ENCODE measurements at regions not wholly inside any gene's neighbourhood (a gene's known extent, or its start where the extent isn't known, plus 50 kb on each side); places are given as distances from the start of the nearest gene placed in this dataset.

DNA sequence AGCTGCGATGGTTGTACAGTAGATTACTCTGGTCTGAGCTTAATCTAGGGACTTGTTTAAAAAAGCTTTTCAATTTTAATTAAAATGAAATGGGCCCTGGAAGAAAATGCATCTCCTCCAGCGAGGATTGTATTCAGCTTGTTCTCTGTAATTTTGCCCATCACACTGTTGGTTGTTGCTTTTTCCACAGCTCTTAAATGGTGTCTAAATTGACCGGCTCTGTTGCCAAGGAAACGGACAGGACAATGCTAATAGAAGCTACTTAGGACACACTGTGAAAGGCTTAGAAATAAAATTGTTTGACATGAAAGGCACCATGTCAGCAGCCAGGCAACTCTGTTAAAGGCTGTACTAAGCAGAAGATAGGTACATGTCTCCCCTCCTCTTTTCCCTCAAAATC, 116.7 kb upstream of the NRSN1 start:
- Histone ChIP-seq H2AFZ (replicated peaks) (no peak overlapping the region), H3K4me2 (peak overlapping the region; percentile 59), H3K79me2 (ENCODE audit: low read depth) (no peaks in the 10 kb centered on the region), H3K4me3 (peak overlapping the region; percentile 10), H3K4me1 (peaks cover 31% of the 10 kb centered on the region), H3K9ac (no peak overlapping the region), H3K9me3 (ENCODE audit: low read depth) (no peaks in the 10 kb centered on the region), H3K27ac (peak overlapping the region; percentile 7), H3F3A (ENCODE audit: low read depth) (no peaks in the 10 kb centered on the region), H4K20me1 (ENCODE audit: low read depth) (no peaks in the 10 kb centered on the region), H3K36me3 (no peaks in the 10 kb centered on the region), H3K27me3 (no peaks in the 10 kb centered on the region)
- peaks cover 13% of the 10 kb centered on the region for H3K27me3 Mint-ChIP-seq (ENCODE audit: insufficient read depth, low read depth)
- H3K4me1 Mint-ChIP-seq, result peaks cover 35% of the 10 kb centered on the region
- H3K36me3 Mint-ChIP-seq, result no peaks in the 10 kb centered on the region
- peaks cover 13% of the 10 kb centered on the region for H3K9me3 Mint-ChIP-seq
- no peak overlapping the region for H3K4me3 Mint-ChIP-seq
- TF ChIP-seq EZH2 (IDR thresholded peaks at IDR 0.05), result no peak
- no peak for TF ChIP-seq EZH2phosphoT487 (IDR thresholded peaks at IDR 0.05)
- no peak for TF ChIP-seq CTCF (IDR thresholded peaks at IDR 0.05)
- peak; percentile 86 for DNase-seq (ENCODE audit: low spot score)
- H3K27ac Mint-ChIP-seq, result no peak overlapping the region

DNA sequence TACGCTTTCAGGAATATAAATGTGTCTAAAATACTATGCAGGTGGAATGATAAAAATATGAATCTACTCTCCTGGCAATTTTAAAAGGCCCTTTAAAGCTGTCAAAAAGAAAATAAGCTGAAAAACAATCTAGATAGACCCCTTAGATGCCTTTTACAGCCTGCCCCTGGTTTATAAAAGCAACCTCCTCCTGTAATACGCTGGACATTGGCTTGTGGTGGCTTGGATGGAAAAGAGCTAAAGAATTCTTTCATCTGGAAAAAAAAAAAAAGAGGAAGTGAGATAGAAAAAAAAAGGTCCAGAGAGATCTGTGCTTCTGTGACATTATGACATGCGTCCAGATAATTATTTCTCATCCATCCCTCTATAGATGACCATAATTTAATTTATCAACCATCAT, 115.9 kb upstream of the NRSN1 start:
- no peak for DNase-seq (ENCODE audit: low spot score)
- Histone ChIP-seq H2AFZ (replicated peaks) (no peak overlapping the region), H3K27ac (no peak overlapping the region), H3K9me3 (ENCODE audit: low read depth) (no peaks in the 10 kb centered on the region), H3K36me3 (no peaks in the 10 kb centered on the region), H3F3A (ENCODE audit: low read depth) (no peaks in the 10 kb centered on the region), H4K20me1 (ENCODE audit: low read depth) (no peaks in the 10 kb centered on the region), H3K9ac (no peak overlapping the region), H3K79me2 (ENCODE audit: low read depth) (no peaks in the 10 kb centered on the region), H3K4me3 (no peak overlapping the region), H3K4me2 (peak overlapping the region; percentile 59), H3K4me1 (peaks cover 31% of the 10 kb centered on the region), H3K27me3 (no peaks in the 10 kb centered on the region)
- Mint-ChIP-seq H3K4me3 (no peak overlapping the region), H3K4me1 (peaks cover 35% of the 10 kb centered on the region), H3K27ac (no peak overlapping the region), H3K27me3 (ENCODE audit: insufficient read depth, low read depth) (peaks cover 12% of the 10 kb centered on the region), H3K36me3 (no peaks in the 10 kb centered on the region), H3K9me3 (peaks cover 13% of the 10 kb centered on the region)
- TF ChIP-seq EZH2 (IDR thresholded peaks at IDR 0.05) (no peak), EZH2phosphoT487 (IDR thresholded peaks at IDR 0.05) (no peak), CTCF (IDR thresholded peaks at IDR 0.05) (no peak)

DNA sequence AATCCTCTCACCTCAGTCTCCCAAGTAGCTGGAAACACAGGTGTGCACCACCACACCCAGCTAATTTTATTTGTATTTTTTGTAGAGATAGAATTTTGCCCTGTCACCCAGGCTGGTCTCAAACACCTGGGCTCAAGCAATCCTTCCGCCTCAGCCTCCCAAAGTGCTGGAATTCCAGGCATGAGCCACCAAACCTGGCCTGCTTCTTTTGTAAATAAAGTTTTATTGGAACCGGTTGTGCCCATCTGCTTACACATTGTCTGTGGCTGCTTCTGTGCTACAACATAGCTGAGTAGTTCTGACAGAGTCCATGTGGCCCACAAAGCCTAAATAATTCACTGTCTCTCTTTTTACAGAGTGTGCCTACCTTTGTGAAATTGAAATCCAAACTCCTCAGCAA, 109.7 kb upstream of the NRSN1 start:
- H3K4me3 ChIP-seq, result no peak overlapping the region
- TF ChIP-seq CTCF (IDR thresholded peaks at IDR 0.05), result no peak
- TF ChIP-seq EZH2 (IDR thresholded peaks at IDR 0.05), result no peak
- TF ChIP-seq EZH2phosphoT487 (IDR thresholded peaks at IDR 0.05), result no peak
- no peaks in the 10 kb centered on the region for H3K9me3 ChIP-seq (ENCODE audit: low read depth)
- H4K20me1 ChIP-seq (ENCODE audit: low read depth), result no peaks in the 10 kb centered on the region
- Mint-ChIP-seq H3K36me3 (no peaks in the 10 kb centered on the region), H3K9me3 (peaks cover 10% of the 10 kb centered on the region), H3K27ac (no peak overlapping the region), H3K27me3 (ENCODE audit: insufficient read depth, low read depth) (peaks cover 10% of the 10 kb centered on the region), H3K4me3 (no peak overlapping the region), H3K4me1 (no peaks in the 10 kb centered on the region)
- H3F3A ChIP-seq (ENCODE audit: low read depth), result no peaks in the 10 kb centered on the region
- H3K4me1 ChIP-seq, result no peaks in the 10 kb centered on the region
- no peaks in the 10 kb centered on the region for H3K27me3 ChIP-seq
- DNase-seq (ENCODE audit: low spot score), result no peak
- no peaks in the 10 kb centered on the region for H3K79me2 ChIP-seq (ENCODE audit: low read depth)
- no peak overlapping the region for H3K9ac ChIP-seq
- no peaks in the 10 kb centered on the region for H3K36me3 ChIP-seq
- no peak overlapping the region for H3K27ac ChIP-seq
- H2AFZ ChIP-seq (replicated peaks), result no peak overlapping the region
- no peak overlapping the region for H3K4me2 ChIP-seq

Data from neural progenitor cell (in vitro differentiated cells).